ENCODE measurements at regions not wholly inside any gene's neighbourhood (a gene's known extent, or its start where the extent isn't known, plus 50 kb on each side); places are given as distances from the start of the nearest gene placed in this dataset.

- Histone ChIP-seq H3K9ac (no peak overlapping the region), H3K27ac (ENCODE audit: low read depth in 2 of 2, low read length in 1 of 2) (no peak overlapping the region), H3K4me2 (no peak overlapping the region), H4K20me1 (ENCODE audit: insufficient read depth) (no peaks in the 10 kb centered on the region), H3K36me3 (replicated peaks in 1 of 2; ENCODE audit: control insufficient read depth in 1 of 2, insufficient read depth in 2 of 2, low read length in 1 of 2) (peaks cover 0 to 2% of the 10 kb centered on the region in 2 experiments), H3K4me1 (ENCODE audit: control insufficient read depth in 1 of 2, insufficient read depth in 2 of 2, low read depth in 1 of 2, low read length in 1 of 2) (peaks cover 3 to 12% of the 10 kb centered on the region in 2 experiments; a peak in 3 of 4 replicates), H3K9me3 (no peaks in the 10 kb centered on the region), H3K27me3 (ENCODE audit: insufficient read depth) (no peaks in the 10 kb centered on the region), H3K9me2 (no peaks in the 10 kb centered on the region), H2AFZ (ENCODE audit: low read depth) (no peak overlapping the region), H3K4me3 (ENCODE audit: low read depth in 2 of 2, low read length in 1 of 2) (no peak overlapping the region), H3K79me2 (ENCODE audit: insufficient read depth) (no peaks in the 10 kb centered on the region), H3F3A (replicated peaks; ENCODE audit: insufficient read depth) (peaks cover 18% of the 10 kb centered on the region)
- WGBS (ENCODE audit: low lambda C conversion rate) = 90% methylated on average over 6 of the region's 6 CpGs
- DNase-seq = no peak
- ChIA-PET POLR2A (no interaction called here), CTCF (interaction anchor here (0.7 to 1.1 kb wide), 2 partner anchors 9 to 145 kb away, joined by 3 read pairs; no protein-coding TSS in a partner anchor)
- no peak for TF ChIP-seq NRF1 (IDR thresholded peaks at IDR 0.05; ENCODE audit: low read depth, low read length)
- TF ChIP-seq REST (IDR thresholded peaks at IDR 0.05; ENCODE audit: low read depth, low read length) = no peak
- TF ChIP-seq FOSL2 (IDR thresholded peaks at IDR 0.05; ENCODE audit: borderline replicate concordance, low read depth) = no peak
- TF ChIP-seq SMC3 (IDR thresholded peaks at IDR 0.05; ENCODE audit: low read depth, low read length) = no peak
- no peak for TF ChIP-seq CHD2 (IDR thresholded peaks at IDR 0.05; ENCODE audit: low read length, partially characterized antibody)
- TF ChIP-seq EZH2phosphoT487 (IDR thresholded peaks at IDR 0.05; ENCODE audit: borderline replicate concordance, low read depth) = no peak
- TF ChIP-seq GABPA (IDR thresholded peaks at IDR 0.05; ENCODE audit: low read depth) = no peak
- TF ChIP-seq YY1 (IDR thresholded peaks at IDR 0.05; ENCODE audit: low read depth) = no peak
- no peak for TF ChIP-seq RAD21 (IDR thresholded peaks at IDR 0.05; ENCODE audit: low read length)
- TF ChIP-seq RCOR1 (IDR thresholded peaks at IDR 0.05; ENCODE audit: low read length) = no peak
- no peak for TF ChIP-seq RXRA (IDR thresholded peaks at IDR 0.05; ENCODE audit: borderline replicate concordance, low read depth)
- TF ChIP-seq POLR2AphosphoS5 (IDR thresholded peaks at IDR 0.05; ENCODE audit: low read depth, low read length) = no peak
- no peak for TF ChIP-seq TAF1 (IDR thresholded peaks at IDR 0.05; ENCODE audit: borderline replicate concordance, low read depth, low read length)
- TF ChIP-seq FOXM1 (IDR thresholded peaks at IDR 0.05; ENCODE audit: low read depth) = no peak
Observed at GRCh38 chr11:122022646-122023045, 93.4 kb downstream of the BLID start.

GRCh38 chr11:122020902-122021301 lies 95.1 kb downstream of the BLID start:
- H3K27me3 ChIP-seq (ENCODE audit: insufficient read depth) = no peaks in the 10 kb centered on the region
- ChIA-PET POLR2A (no interaction called here), CTCF (interaction anchor here (0.6 to 1.8 kb wide), 8 partner anchors 11 to 485 kb away, joined by 3 to 13 read pairs (median 4); no protein-coding TSS in a partner anchor)
- H3K4me3 ChIP-seq (ENCODE audit: low read depth in 2 of 2, low read length in 1 of 2) = no peak overlapping the region
- H2AFZ ChIP-seq (ENCODE audit: low read depth) = no peak overlapping the region
- no peaks in the 10 kb centered on the region for H3K9me2 ChIP-seq
- no peak overlapping the region for H3K4me2 ChIP-seq
- H3K36me3 ChIP-seq (replicated peaks in 1 of 2; ENCODE audit: control insufficient read depth in 1 of 2, insufficient read depth in 2 of 2, low read length in 1 of 2) = no peaks in the 10 kb centered on the region
- H3K27ac ChIP-seq (ENCODE audit: low read depth in 2 of 2, low read length in 1 of 2) = no peak overlapping the region
- H4K20me1 ChIP-seq (ENCODE audit: insufficient read depth) = no peaks in the 10 kb centered on the region
- peak; percentile 52 for TF ChIP-seq SMC3 (IDR thresholded peaks at IDR 0.05; ENCODE audit: low read depth, low read length)
- no peak for TF ChIP-seq ZBTB33 (IDR thresholded peaks at IDR 0.05; ENCODE audit: borderline replicate concordance, low read depth)
- TF ChIP-seq NRF1 (IDR thresholded peaks at IDR 0.05; ENCODE audit: low read depth, low read length) = no peak
- peak; percentile 68 for TF ChIP-seq RAD21 (IDR thresholded peaks at IDR 0.05; ENCODE audit: low read length)
- TF ChIP-seq CTCF (IDR thresholded peaks at IDR 0.05) = peak; percentile 68
- no peak for TF ChIP-seq RCOR1 (IDR thresholded peaks at IDR 0.05; ENCODE audit: low read length)
- H3K4me1 ChIP-seq (ENCODE audit: control insufficient read depth in 1 of 2, insufficient read depth in 2 of 2, low read depth in 1 of 2, low read length in 1 of 2) = peaks cover 3 to 12% of the 10 kb centered on the region in 2 experiments; a peak in 3 of 4 replicates
- no peaks in the 10 kb centered on the region for H3K79me2 ChIP-seq (ENCODE audit: insufficient read depth)
- peaks cover 18% of the 10 kb centered on the region for H3F3A ChIP-seq (replicated peaks; ENCODE audit: insufficient read depth)
- WGBS (ENCODE audit: low lambda C conversion rate) = 78% methylated on average over 2 of the region's 2 CpGs
- no peaks in the 10 kb centered on the region for H3K9me3 ChIP-seq
- DNase-seq = peak; percentile 8
- no peak overlapping the region for H3K9ac ChIP-seq
